ENCODE measurements at regions not wholly inside any gene's neighbourhood (a gene's known extent, or its start where the extent isn't known, plus 50 kb on each side); places are given as distances from the start of the nearest gene placed in this dataset.

DNA sequence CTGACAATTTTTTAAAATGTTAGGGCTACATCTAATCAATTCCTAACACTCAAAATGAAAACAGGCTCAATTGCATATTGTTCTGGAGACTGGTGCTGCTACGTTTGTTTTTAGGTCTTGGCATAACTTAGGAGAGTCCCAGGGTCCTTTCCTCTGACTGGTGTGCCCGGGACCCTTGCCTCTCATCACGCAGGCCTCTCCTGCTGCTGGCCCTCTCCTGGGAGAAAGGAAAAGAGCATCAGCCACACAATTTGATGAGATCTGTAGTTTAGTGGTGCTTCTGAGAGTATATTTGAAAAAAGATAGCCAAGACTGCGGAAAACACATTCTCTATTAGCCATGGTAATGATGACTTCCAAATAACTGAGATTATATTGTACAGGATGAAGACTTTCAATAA lies 380.0 kb downstream of the KLF12 start:
- Histone ChIP-seq H2BK120ac (ENCODE audit: low read depth, low read length) (no peak overlapping the region), H2AFZ (replicated peaks; ENCODE audit: low read length, poor library complexity) (no peak overlapping the region), H3K18ac (ENCODE audit: low read depth, low read length) (no peak overlapping the region), H3K4me2 (ENCODE audit: low read depth, low read length) (no peak overlapping the region), H2BK5ac (ENCODE audit: low read depth, low read length, poor library complexity, severe bottlenecking) (no peak overlapping the region), H4K8ac (ENCODE audit: low read depth in 2 of 2, low read length in 2 of 2) (no peak overlapping the region), H3K4me1 (ENCODE audit: control insufficient read depth, insufficient read depth, low read length) (no peaks in the 10 kb centered on the region), H3K79me1 (ENCODE audit: low read depth in 1 of 2, low read length in 2 of 2) (peaks cover 0 to 2% of the 10 kb centered on the region in 2 experiments; a peak in 1 of 4 replicates), H3K14ac (replicated peaks; ENCODE audit: low read depth, low read length) (no peak overlapping the region), H4K5ac (ENCODE audit: low read depth, low read length) (no peak overlapping the region), H3K4me3 (ENCODE audit: insufficient read depth, low read depth, low read length) (no peak overlapping the region), H3K9me1 (ENCODE audit: insufficient read depth, low read length) (no peaks in the 10 kb centered on the region; the same call in 1 of the 2 replicates), H2AK9ac (replicated peaks; ENCODE audit: low read depth, low read length, poor library complexity) (no peak overlapping the region), H3K4ac (ENCODE audit: low read depth, low read length) (no peak overlapping the region), H3K56ac (ENCODE audit: extremely low read depth, insufficient read depth, low read length) (no peak overlapping the region), H3K9ac (ENCODE audit: low read depth, low read length) (no peak overlapping the region), H2BK20ac (ENCODE audit: low read depth, low read length) (no peak overlapping the region), H3K9me3 (ENCODE audit: control insufficient read depth, insufficient read depth, low read length) (no peaks in the 10 kb centered on the region), H3K36me3 (ENCODE audit: control insufficient read depth, insufficient read depth, low read length) (no peaks in the 10 kb centered on the region; the same call in 1 of the 2 replicates), H3K27ac (ENCODE audit: insufficient read depth, low read length) (no peak overlapping the region), H2AK5ac (ENCODE audit: low read depth, low read length) (no peak overlapping the region), H4K20me1 (ENCODE audit: insufficient read depth, low read length) (no peaks in the 10 kb centered on the region), H3K23ac (ENCODE audit: low read depth, low read length) (no peak overlapping the region), H2BK15ac (ENCODE audit: low read depth, low read length) (no peak overlapping the region), H4K91ac (ENCODE audit: insufficient read depth, low read depth, low read length) (no peak overlapping the region), H3K27me3 (ENCODE audit: control insufficient read depth, insufficient read depth, low read length) (no peaks in the 10 kb centered on the region)
- in situ Hi-C loops (cut with MboI; ENCODE audit: low sequenced_read_pairs) (loop anchor here (25.0 kb wide), 1 partner anchor 1458 kb away; no protein-coding TSS in a partner anchor), intact Hi-C loops (cut with micrococcal nuclease) (loop anchor here (2.0 to 10.0 kb wide), 4 partner anchors 381 to 1501 kb away; partner anchors contain the start of gene KLF12), dilution Hi-C loops (cut with HindIII; ENCODE audit: low sequenced_read_pairs, unreplicated experiment) (no loop called here)
- DNase-seq (no peak), ATAC-seq (ENCODE audit: low read depth) (no peak)
- no TSS peak for BruUV-seq (replicated peaks)
- POLR2A ChIA-PET (ENCODE audit: unreplicated experiment) = no interaction called here
- TF ChIP-seq RAD21 (IDR thresholded peaks at IDR 0.05; ENCODE audit: low read length) (no peak), FOS (IDR thresholded peaks at IDR 0.05; ENCODE audit: low read depth, low read length) (no peak), POLR2A (IDR thresholded peaks at IDR 0.05; ENCODE audit: low read depth, low read length) (no peak), MXI1 (IDR thresholded peaks at IDR 0.05; ENCODE audit: borderline replicate concordance, low read depth, low read length) (no peak), SMC3 (IDR thresholded peaks at IDR 0.05; ENCODE audit: low read depth, low read length) (no peak), MAFK (IDR thresholded peaks at IDR 0.05; ENCODE audit: low read depth, low read length) (no peak), RCOR1 (IDR thresholded peaks at IDR 0.05; ENCODE audit: insufficient replicate concordance, low read length) (no peak), MAZ (IDR thresholded peaks at IDR 0.05; ENCODE audit: borderline replicate concordance, low read depth, low read length) (no peak), NFE2L2 (IDR thresholded peaks at IDR 0.05; ENCODE audit: low read depth, low read length) (no peak), BHLHE40 (IDR thresholded peaks at IDR 0.05; ENCODE audit: low read depth, low read length) (no peak), CHD1 (IDR thresholded peaks at IDR 0.05; ENCODE audit: low read depth, low read length) (no peak), RFX5 (IDR thresholded peaks at IDR 0.05; ENCODE audit: low read depth, low read length) (no peak), CEBPB (IDR thresholded peaks at IDR 0.05; ENCODE audit: low read depth, low read length) (no peak)
- TF ChIP-seq, protein P1, sequence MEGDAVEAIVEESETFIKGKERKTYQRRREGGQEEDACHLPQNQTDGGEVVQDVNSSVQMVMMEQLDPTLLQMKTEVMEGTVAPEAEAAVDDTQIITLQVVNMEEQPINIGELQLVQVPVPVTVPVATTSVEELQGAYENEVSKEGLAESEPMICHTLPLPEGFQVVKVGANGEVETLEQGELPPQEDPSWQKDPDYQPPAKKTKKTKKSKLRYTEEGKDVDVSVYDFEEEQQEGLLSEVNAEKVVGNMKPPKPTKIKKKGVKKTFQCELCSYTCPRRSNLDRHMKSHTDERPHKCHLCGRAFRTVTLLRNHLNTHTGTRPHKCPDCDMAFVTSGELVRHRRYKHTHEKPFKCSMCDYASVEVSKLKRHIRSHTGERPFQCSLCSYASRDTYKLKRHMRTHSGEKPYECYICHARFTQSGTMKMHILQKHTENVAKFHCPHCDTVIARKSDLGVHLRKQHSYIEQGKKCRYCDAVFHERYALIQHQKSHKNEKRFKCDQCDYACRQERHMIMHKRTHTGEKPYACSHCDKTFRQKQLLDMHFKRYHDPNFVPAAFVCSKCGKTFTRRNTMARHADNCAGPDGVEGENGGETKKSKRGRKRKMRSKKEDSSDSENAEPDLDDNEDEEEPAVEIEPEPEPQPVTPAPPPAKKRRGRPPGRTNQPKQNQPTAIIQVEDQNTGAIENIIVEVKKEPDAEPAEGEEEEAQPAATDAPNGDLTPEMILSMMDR (conservative IDR thresholded peaks at IDR 0.05; ENCODE audit: low read depth, low read length) = no peak
- TF ChIP-seq, protein P2, sequence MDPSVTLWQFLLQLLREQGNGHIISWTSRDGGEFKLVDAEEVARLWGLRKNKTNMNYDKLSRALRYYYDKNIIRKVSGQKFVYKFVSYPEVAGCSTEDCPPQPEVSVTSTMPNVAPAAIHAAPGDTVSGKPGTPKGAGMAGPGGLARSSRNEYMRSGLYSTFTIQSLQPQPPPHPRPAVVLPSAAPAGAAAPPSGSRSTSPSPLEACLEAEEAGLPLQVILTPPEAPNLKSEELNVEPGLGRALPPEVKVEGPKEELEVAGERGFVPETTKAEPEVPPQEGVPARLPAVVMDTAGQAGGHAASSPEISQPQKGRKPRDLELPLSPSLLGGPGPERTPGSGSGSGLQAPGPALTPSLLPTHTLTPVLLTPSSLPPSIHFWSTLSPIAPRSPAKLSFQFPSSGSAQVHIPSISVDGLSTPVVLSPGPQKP (IDR thresholded peaks at IDR 0.05; ENCODE audit: borderline replicate concordance, low read depth, low read length) = no peak
- TF ChIP-seq, protein P3, sequence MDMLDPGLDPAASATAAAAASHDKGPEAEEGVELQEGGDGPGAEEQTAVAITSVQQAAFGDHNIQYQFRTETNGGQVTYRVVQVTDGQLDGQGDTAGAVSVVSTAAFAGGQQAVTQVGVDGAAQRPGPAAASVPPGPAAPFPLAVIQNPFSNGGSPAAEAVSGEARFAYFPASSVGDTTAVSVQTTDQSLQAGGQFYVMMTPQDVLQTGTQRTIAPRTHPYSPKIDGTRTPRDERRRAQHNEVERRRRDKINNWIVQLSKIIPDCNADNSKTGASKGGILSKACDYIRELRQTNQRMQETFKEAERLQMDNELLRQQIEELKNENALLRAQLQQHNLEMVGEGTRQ (IDR thresholded peaks at IDR 0.05; ENCODE audit: low read depth, low read length) = no peak
- no CpG with 5 or more reads among the region's 4 CpGs for WGBS, 2 experiments (ENCODE audit: extremely low coverage in 2 of 2, insufficient read length in 1 of 2)
- CTCF ChIA-PET = no interaction called here
